ACC112 (cell line): ENCODE measurements at regions not wholly inside any gene's neighbourhood (a gene's known extent, or its start where the extent isn't known, plus 50 kb on each side); places are given as distances from the start of the nearest gene placed in this dataset.

Source experiments
- H2AFZ ChIP-seq: fragments of 200-600 bp; sonication (generic); one replicate; pipeline ENCODE4 v1.6.0; 2017; ENCODE audit warnings: antibody characterized with exemption, low read length; ENCODE audit not compliant: unreplicated experiment
- H3K27ac ChIP-seq: fragments of 200-600 bp; sonication (generic); 2 replicates; pipeline ENCODE4 v1.5.1; 2014; ENCODE audit warnings: low read depth, mild to moderate bottlenecking, antibody characterized with exemption, low read length, moderate library complexity
- H3K27me3 ChIP-seq: fragments of 200-600 bp; sonication (generic); 2 replicates; pipeline ENCODE4 v1.6.1; 2014; ENCODE audit warnings: mild to moderate bottlenecking, antibody characterized with exemption, low read length, moderate library complexity, mixed read lengths; ENCODE audit not compliant: insufficient read depth
- H3K36me3 ChIP-seq: fragments of 200-600 bp; sonication (generic); 2 replicates; pipeline ENCODE4 v1.6.1; 2016; ENCODE audit warnings: mild to moderate bottlenecking, antibody characterized with exemption, low read length, moderate library complexity, mixed read lengths; ENCODE audit not compliant: insufficient read depth
- H3K4me1 ChIP-seq: fragments of 200-600 bp; sonication (generic); one replicate; pipeline ENCODE4 v1.6.1; 2016; ENCODE audit warnings: low read length, mixed read lengths; ENCODE audit not compliant: insufficient read depth, unreplicated experiment, control insufficient read depth
- H3K4me3 ChIP-seq: fragments of 200-600 bp; sonication (generic); 2 replicates; pipeline ENCODE4 v1.5.1; 2014; ENCODE audit warnings: mild to moderate bottlenecking, low read depth, low read length
- H3K79me2 ChIP-seq: fragments of 200-600 bp; sonication (generic); one replicate; pipeline ENCODE4 v1.6.0; 2016; ENCODE audit warnings: low read length; ENCODE audit not compliant: control insufficient read depth, unreplicated experiment, insufficient read depth

DNA sequence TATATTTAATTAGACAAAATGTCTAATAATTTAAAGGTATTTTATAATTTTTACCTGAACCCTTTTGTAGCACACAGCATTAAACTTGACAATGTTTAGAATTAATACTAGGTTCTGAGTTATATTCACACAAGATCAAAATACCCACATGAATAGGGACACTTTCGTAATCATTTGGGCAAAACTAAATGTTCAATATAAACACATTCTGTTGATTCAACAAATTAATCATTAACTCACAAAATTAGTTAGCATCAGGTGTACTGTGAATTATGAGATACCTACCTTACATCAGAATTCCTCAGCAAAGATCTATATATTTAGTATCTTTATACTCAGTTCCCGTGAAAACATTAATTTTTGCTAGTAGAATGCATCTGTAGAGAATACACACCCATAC lies 481.5 kb upstream of the MANEA start:
- Histone ChIP-seq H3K4me3 (no peak overlapping the region), H3K4me1 (peaks cover 11% of the 10 kb centered on the region), H2AFZ (no peak overlapping the region), H3K27me3 (no peaks in the 10 kb centered on the region), H3K36me3 (no peaks in the 10 kb centered on the region), H3K27ac (no peak overlapping the region), H3K79me2 (no peaks in the 10 kb centered on the region)

DNA sequence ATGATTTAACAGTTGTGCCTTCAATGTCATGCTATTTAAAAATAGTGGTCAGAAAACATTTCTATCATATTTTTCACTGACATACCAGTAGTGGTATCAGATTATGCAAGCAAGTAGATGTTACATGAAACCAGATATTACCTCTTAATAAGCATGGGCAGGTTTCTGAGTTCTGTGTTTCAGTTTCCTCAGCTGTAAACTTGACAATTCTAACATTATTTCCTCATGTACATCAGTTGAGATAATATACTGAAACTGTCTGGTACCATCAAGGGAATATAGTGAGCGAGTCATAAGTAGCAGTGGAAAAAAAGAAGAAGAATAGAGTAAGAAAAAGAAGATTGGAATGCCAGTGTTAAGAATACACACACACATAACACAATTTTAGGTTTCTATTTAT lies 477.9 kb upstream of the MANEA start:
- Histone ChIP-seq H2AFZ (no peak overlapping the region), H3K79me2 (no peaks in the 10 kb centered on the region), H3K4me1 (no peaks in the 10 kb centered on the region), H3K36me3 (no peaks in the 10 kb centered on the region), H3K27me3 (no peaks in the 10 kb centered on the region), H3K27ac (no peak overlapping the region), H3K4me3 (no peak overlapping the region)

DNA sequence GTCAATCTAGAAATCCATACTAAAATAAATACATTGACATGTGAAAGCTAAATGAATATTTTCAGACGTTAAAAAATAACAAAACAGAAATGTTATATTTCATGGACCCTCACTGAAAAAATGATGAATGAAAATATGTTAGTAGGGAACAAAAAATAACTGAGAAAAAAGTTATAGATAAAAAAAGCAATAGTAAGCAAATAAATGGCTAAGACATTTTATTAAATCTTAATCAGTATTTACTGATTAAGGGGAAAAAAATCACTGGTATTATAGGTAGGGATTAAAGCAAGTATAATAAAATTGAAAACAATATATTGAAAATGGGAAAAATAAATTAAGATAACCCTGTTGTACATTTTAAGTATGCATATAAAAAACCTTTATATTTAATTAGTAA lies 468.1 kb upstream of the MANEA start:
- no peaks in the 10 kb centered on the region for H3K4me1 ChIP-seq

DNA sequence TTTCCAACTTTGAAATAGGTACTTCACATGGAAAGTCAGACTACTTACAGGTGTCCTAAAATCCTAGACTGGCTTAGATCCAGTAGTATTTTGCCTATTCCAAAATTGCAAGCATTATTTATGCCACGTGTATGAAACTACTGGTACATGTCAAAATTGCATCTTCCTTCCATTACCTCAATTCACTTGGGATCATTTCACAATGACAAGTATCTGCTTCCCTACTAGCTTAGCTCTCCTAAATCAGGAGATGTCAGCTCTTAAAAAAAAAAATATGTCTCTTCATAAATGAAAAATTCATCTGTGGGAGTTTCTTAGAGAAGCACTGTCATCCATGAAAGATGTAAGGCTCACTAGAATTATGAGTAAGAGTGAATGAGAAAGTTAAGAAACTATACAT lies 466.6 kb upstream of the MANEA start:
- H3K27me3 ChIP-seq = no peaks in the 10 kb centered on the region
- no peaks in the 10 kb centered on the region for H3K79me2 ChIP-seq
- H3K4me1 ChIP-seq = no peaks in the 10 kb centered on the region
- H3K4me3 ChIP-seq = no peak overlapping the region
- no peak overlapping the region for H2AFZ ChIP-seq
- H3K36me3 ChIP-seq = no peaks in the 10 kb centered on the region
- H3K27ac ChIP-seq = no peak overlapping the region

More for the DNA sequence above, 468.1 kb upstream of the MANEA start:
- Histone ChIP-seq H3K4me3 (no peak overlapping the region), H3K27ac (no peak overlapping the region), H2AFZ (no peak overlapping the region), H3K27me3 (no peaks in the 10 kb centered on the region), H3K36me3 (no peaks in the 10 kb centered on the region), H3K79me2 (no peaks in the 10 kb centered on the region)

DNA sequence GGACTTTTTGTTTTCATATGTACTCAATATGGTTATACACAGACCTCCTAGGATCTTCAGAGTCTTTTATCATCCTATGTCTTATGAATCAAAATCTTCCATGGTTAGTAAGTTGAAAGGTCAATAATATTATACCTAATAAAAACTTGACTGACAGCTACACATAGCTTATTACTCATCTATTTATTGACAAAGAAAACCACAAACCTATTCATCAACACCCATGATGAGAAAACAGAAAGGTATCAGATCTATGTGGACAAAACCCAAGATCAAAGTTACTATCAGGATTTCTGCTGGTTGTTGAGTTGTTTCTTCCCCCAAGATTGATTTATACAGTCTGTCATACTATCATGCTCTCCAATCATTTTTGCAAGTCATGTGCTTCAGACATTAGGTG lies 460.1 kb upstream of the MANEA start:
- Histone ChIP-seq H3K27ac (no peak overlapping the region), H3K36me3 (no peaks in the 10 kb centered on the region), H3K27me3 (no peaks in the 10 kb centered on the region; the same call in 1 of the 2 replicates), H3K79me2 (no peaks in the 10 kb centered on the region), H2AFZ (peak overlapping the region; percentile 16), H3K4me3 (no peak overlapping the region), H3K4me1 (no peaks in the 10 kb centered on the region)

DNA sequence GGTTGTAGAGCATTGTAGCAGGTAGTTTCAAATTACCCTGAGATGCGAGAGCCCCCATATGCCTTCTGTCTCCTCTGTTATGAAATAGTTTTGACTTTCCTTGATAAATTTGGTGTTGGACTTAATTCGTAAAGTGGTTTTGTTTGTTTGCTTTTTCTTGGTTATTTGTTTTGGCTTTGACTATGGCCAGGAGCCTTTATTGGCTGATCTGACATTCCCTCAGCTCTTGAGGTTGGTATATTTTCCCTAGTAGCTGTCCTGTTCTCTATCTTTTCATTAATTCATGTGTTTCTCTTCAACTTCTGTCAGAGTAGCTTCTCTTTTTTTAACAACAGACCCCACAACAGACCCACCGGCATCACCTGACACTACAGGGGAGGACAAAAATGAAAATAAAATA lies 457.4 kb upstream of the MANEA start:
- H3K36me3 ChIP-seq = no peaks in the 10 kb centered on the region
- H3K4me1 ChIP-seq = no peaks in the 10 kb centered on the region
- H3K27ac ChIP-seq = no peak overlapping the region
- no peak overlapping the region for H3K4me3 ChIP-seq
- H3K79me2 ChIP-seq = no peaks in the 10 kb centered on the region
- no peak overlapping the region for H2AFZ ChIP-seq
- H3K27me3 ChIP-seq = peaks cover 5% of the 10 kb centered on the region

DNA sequence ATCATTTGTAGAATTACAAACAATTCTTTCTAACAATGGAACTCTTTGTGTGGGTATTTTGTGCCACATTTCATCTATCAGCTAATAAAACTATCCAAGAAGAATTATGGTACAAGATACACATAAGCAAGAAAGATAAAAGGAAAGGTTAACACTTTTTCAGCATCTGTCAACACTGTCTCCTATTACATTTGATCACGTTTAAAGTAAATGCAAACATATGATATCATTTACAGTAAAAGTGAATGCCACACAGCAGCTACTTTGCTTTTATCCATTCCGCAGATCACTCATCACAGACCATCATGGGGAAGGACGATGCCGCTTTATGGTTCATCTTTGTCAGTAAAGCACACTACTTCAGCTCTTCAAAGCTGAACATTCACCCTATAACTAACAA lies 456.4 kb upstream of the MANEA start:
- peak overlapping the region; percentile 33 for H2AFZ ChIP-seq
- H3K4me3 ChIP-seq = no peak overlapping the region
- no peak overlapping the region for H3K27ac ChIP-seq
- H3K4me1 ChIP-seq = no peaks in the 10 kb centered on the region
- no peaks in the 10 kb centered on the region for H3K79me2 ChIP-seq
- H3K27me3 ChIP-seq = peaks cover 11% of the 10 kb centered on the region
- no peaks in the 10 kb centered on the region for H3K36me3 ChIP-seq

DNA sequence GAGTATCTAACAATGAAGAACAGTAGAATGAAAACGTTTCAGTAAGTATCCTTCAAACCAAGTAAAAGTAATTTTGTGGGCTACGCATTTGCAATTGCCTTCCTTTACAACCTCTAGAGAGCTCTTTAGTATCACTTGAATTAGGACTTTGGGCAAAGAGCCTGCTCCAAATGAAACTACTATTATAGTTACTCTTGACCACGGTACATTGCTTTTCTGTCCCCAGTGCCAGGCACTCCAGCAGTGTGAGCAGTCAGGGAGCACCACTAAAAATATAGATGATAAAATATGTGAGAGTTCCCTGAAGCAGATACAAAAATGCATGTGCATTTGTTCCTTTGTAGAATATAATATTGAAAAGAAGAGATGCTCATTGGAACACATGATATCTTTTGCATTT lies 450.1 kb upstream of the MANEA start:
- no peaks in the 10 kb centered on the region for H3K79me2 ChIP-seq

DNA sequence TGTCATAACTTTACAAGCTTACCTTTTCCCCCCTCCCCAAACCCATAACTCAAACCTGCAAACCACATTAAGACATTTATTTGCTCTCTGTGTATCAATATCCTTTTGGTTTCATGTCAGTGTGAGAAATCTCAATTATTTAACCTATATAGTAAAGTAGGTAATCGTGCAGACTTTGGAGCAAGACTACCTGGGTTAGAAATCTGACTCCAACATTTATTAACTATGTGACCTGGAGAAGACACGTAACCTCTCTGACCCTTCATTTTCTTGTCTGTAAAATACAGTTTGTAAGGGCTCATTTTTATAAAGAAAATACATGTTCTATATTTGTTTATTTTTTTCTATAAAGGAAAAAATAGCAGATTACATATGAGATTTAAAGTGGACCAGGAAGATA lies 448.9 kb upstream of the MANEA start:
- Histone ChIP-seq H3K4me3 (no peak overlapping the region), H3K4me1 (no peaks in the 10 kb centered on the region), H3K36me3 (no peaks in the 10 kb centered on the region), H3K27ac (no peak overlapping the region), H3K79me2 (no peaks in the 10 kb centered on the region), H3K27me3 (peaks cover 18% of the 10 kb centered on the region; the same call in 1 of the 2 replicates), H2AFZ (no peak overlapping the region)

More for the DNA sequence above, 450.1 kb upstream of the MANEA start:
- no peak overlapping the region for H3K4me3 ChIP-seq
- H2AFZ ChIP-seq = no peak overlapping the region
- no peak overlapping the region for H3K27ac ChIP-seq
- no peaks in the 10 kb centered on the region for H3K4me1 ChIP-seq
- H3K27me3 ChIP-seq = peaks cover 18% of the 10 kb centered on the region; the same call in 1 of the 2 replicates
- no peaks in the 10 kb centered on the region for H3K36me3 ChIP-seq

DNA sequence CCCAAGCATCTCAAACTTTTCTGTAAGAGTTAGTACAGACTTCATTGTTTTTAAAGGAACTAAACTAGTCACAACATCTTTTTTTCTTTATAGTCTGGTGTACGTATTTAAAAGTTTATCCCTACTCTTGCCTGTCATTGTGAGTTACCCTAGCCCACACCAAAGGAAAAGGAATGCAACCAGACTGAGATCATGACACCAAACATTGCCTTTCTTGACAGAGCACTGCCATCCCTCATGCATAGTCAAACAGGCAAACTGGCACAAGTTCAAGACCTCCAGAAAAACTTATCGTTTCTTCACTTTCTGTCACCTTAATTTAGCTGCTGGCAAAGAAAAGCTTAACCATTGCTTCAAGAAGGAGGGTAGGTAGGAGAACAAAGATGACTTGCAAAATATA lies 448.4 kb upstream of the MANEA start:
- no peaks in the 10 kb centered on the region for H3K4me1 ChIP-seq
- H3K27ac ChIP-seq = no peak overlapping the region
- peaks cover 17% of the 10 kb centered on the region; the same call in 1 of the 2 replicates for H3K27me3 ChIP-seq
- H3K79me2 ChIP-seq = no peaks in the 10 kb centered on the region
- H2AFZ ChIP-seq = no peak overlapping the region
- no peak overlapping the region for H3K4me3 ChIP-seq
- H3K36me3 ChIP-seq = no peaks in the 10 kb centered on the region

DNA sequence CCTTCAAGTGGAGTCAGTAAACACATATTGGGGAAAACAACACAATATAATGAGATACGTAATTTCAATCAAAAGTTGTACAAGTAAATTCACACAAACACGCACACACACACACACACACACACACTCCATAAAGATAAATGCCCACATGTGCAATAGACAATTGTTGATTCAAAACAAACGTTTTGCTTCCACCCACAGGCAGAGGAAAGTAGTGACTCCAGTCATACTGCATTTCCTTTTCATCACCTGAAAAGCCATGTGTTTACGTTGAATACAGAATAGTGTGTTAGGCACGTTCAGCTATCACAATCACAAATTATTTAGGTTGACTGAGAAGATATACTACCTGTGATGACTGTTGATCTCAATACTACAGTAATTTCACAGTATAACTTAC lies 443.8 kb upstream of the MANEA start:
- Histone ChIP-seq H3K27me3 (no peaks in the 10 kb centered on the region; the same call in 1 of the 2 replicates), H2AFZ (peak overlapping the region; percentile 12), H3K79me2 (no peaks in the 10 kb centered on the region), H3K4me1 (no peaks in the 10 kb centered on the region), H3K36me3 (no peaks in the 10 kb centered on the region), H3K4me3 (no peak overlapping the region), H3K27ac (no peak overlapping the region)
